Activated CD4-positive, alpha-beta T cell treated with anti-CD3 and anti-CD28 coated beads for 4 hours (primary cell): ENCODE measurements at regions not wholly inside any gene's neighbourhood (a gene's known extent, or its start where the extent isn't known, plus 50 kb on each side); places are given as distances from the start of the nearest gene placed in this dataset.

Experiments used
- DNase-seq, 2 donors: peaks; one replicate each; pipeline ENCODE4 v3.0.0-alpha.2; 2020

- DNase-seq, result no peak
Observed at GRCh38 chr21:35414056-35414455, 365.0 kb upstream of the RUNX1 start.

- no peak for DNase-seq
Observed at GRCh38 chr21:35412231-35412630, 363.1 kb upstream of the RUNX1 start.

GRCh38 chr21:35411434-35411833 lies 362.3 kb upstream of the RUNX1 start:
- no peak for DNase-seq

- no peak for DNase-seq
Observed at GRCh38 chr21:35410656-35411055, 361.6 kb upstream of the RUNX1 start.

GRCh38 chr21:35410123-35410522 lies 361.0 kb upstream of the RUNX1 start:
- no peak for DNase-seq

- no peak for DNase-seq
Observed at GRCh38 chr21:35408401-35408800, 359.3 kb upstream of the RUNX1 start.

GRCh38 chr21:35406635-35407034 lies 357.5 kb upstream of the RUNX1 start:
- no peak for DNase-seq

- no peak for DNase-seq
Observed at GRCh38 chr21:35405981-35406380, 356.9 kb upstream of the RUNX1 start.

GRCh38 chr21:35404247-35404646 lies 355.1 kb upstream of the RUNX1 start:
- no peak for DNase-seq

GRCh38 chr21:35402061-35402460 lies 353.0 kb upstream of the RUNX1 start:
- no peak for DNase-seq

- no peak for DNase-seq
Observed at GRCh38 chr21:35401476-35401875, 352.4 kb upstream of the RUNX1 start.

GRCh38 chr21:35400233-35400939 lies 351.3 kb upstream of the RUNX1 start:
- DNase-seq, result peak; percentile 33 to 52

- no peak for DNase-seq
Observed at GRCh38 chr21:35399706-35400105, 350.6 kb upstream of the RUNX1 start.

GRCh38 chr21:35399002-35399530 lies 350.0 kb upstream of the RUNX1 start:
- DNase-seq, result no peak

GRCh38 chr21:35398346-35398982 lies 349.4 kb upstream of the RUNX1 start:
- DNase-seq, result no peak

GRCh38 chr21:35397781-35398180 lies 348.7 kb upstream of the RUNX1 start:
- no peak for DNase-seq

- no peak for DNase-seq
Observed at GRCh38 chr21:35396655-35397054, 347.6 kb upstream of the RUNX1 start.

- no peak for DNase-seq
Observed at GRCh38 chr21:35395728-35396127, 346.6 kb upstream of the RUNX1 start.

GRCh38 chr21:35394634-35395369 lies 345.7 kb upstream of the RUNX1 start:
- DNase-seq, result no peak

GRCh38 chr21:35394049-35394448 lies 344.9 kb upstream of the RUNX1 start:
- DNase-seq, result no peak

GRCh38 chr21:35390013-35390776 lies 341.1 kb upstream of the RUNX1 start:
- DNase-seq, result no peak

- no peak for DNase-seq
Observed at GRCh38 chr21:35386491-35387079, 337.5 kb upstream of the RUNX1 start.

- no peak for DNase-seq
Observed at GRCh38 chr21:35384375-35384774, 335.3 kb upstream of the RUNX1 start.
